PC-9 (cell line): ENCODE measurements at regions not wholly inside any gene's neighbourhood (a gene's known extent, or its start where the extent isn't known, plus 50 kb on each side); places are given as distances from the start of the nearest gene placed in this dataset.

ENCODE experiments used
- BruUV-seq: library from RNA; stranded (reverse); fragments of 400-500 nt; replicated peaks from 2 replicates; lab custom pipeline; 2021; lab: Mats Ljungman, UMichigan
- CTCF ChIA-PET: fragments of 300-600 bp; sonication (Branson Sonifier 250); formaldehyde crosslinking; loops from one replicate; lab custom pipeline; 2022; ENCODE audit warnings: antibody characterized with exemption; lab: Charles Lee
- POLR2A ChIA-PET: fragments of 300-600 bp; sonication (Branson Sonifier 250); formaldehyde crosslinking; loops from one replicate; lab custom pipeline; 2022; ENCODE audit warnings: antibody characterized with exemption; ENCODE audit not compliant: unreplicated experiment; lab: Charles Lee
- DNase-seq, 2 experiments: peaks; one replicate each; pipeline versions ENCODE4 v3.0.0 to v3.0.0-alpha.2; 2015 to 2022; ENCODE audit warnings: mixed read lengths in 1 of 2
- H2AFZ ChIP-seq: fragments of 200-600 bp; sonication (generic); 2 replicates; pipeline ENCODE4 v1.8.1; 2017; ENCODE audit warnings: antibody characterized with exemption
- H3F3A ChIP-seq: fragments of 200-600 bp; sonication (generic); 2 replicates; pipeline ENCODE4 v1.8.1; 2017; ENCODE audit warnings: antibody characterized with exemption, mild to moderate bottlenecking, low read depth; ENCODE audit not compliant: insufficient read depth
- H3K27ac ChIP-seq: fragments of 200-600 bp; sonication (generic); 2 replicates; pipeline ENCODE4 v1.6.1; 2016; ENCODE audit warnings: mixed run types
- H3K27me3 ChIP-seq: fragments of 200-600 bp; sonication (generic); 2 replicates; pipeline ENCODE4 v1.6.1; 2016; ENCODE audit warnings: low read depth, mixed run types; ENCODE audit not compliant: insufficient read depth
- H3K36me3 ChIP-seq: fragments of 200-600 bp; sonication (generic); 2 replicates; pipeline ENCODE4 v1.6.1; 2016; ENCODE audit warnings: low read depth, mixed run types
- H3K4me1 ChIP-seq: fragments of 200-600 bp; sonication (generic); replicated peaks from 2 replicates; pipeline ENCODE4 v1.6.1; 2016; ENCODE audit warnings: mixed run types; ENCODE audit not compliant: insufficient read depth
- H3K4me2 ChIP-seq: fragments of 200-600 bp; sonication (generic); 2 replicates; pipeline ENCODE4 v1.6.1; 2017; ENCODE audit warnings: mixed run types
- H3K4me3 ChIP-seq: fragments of 200-600 bp; sonication (generic); 2 replicates; pipeline ENCODE4 v1.6.1; 2016; ENCODE audit warnings: mixed run types
- H3K79me2 ChIP-seq: fragments of 200-600 bp; sonication (generic); 2 replicates; pipeline ENCODE4 v1.6.1; 2017; ENCODE audit warnings: low read depth, mixed run types
- H3K9me2 ChIP-seq: fragments of 200-600 bp; sonication (generic); 2 replicates; pipeline ENCODE4 v1.8.1; 2017; ENCODE audit warnings: mild to moderate bottlenecking; ENCODE audit not compliant: insufficient read depth
- H3K9me3 ChIP-seq: fragments of 200-600 bp; sonication (generic); 2 replicates; pipeline ENCODE4 v1.8.1; 2016; ENCODE audit warnings: low read depth; ENCODE audit not compliant: insufficient read depth
- H4K20me1 ChIP-seq: fragments of 200-600 bp; sonication (generic); 2 replicates; pipeline ENCODE4 v1.8.1; 2017; ENCODE audit not compliant: insufficient read depth
- EZH2 ChIP-seq: fragments of 200-600 bp; sonication (generic); IDR thresholded peaks from 2 replicates; pipeline ENCODE4 v1.8.0; 2017; ENCODE audit warnings: antibody characterized with exemption, low read depth
- intact Hi-C: fragments of 100-400 bp; cut with micrococcal nuclease; formaldehyde crosslinking; loops from one replicate; pipeline ENCODE4 v1.10.0; 2022; ENCODE audit not compliant: unreplicated experiment
- TF ChIP-seq, protein P1 (sequence below): fragments of 200-600 bp; sonication (generic); conservative IDR thresholded peaks from 2 replicates; pipeline ENCODE4 v1.6.1; 2017; ENCODE audit warnings: mixed run types, antibody characterized with exemption, mild to moderate bottlenecking, moderate library complexity

DNA sequence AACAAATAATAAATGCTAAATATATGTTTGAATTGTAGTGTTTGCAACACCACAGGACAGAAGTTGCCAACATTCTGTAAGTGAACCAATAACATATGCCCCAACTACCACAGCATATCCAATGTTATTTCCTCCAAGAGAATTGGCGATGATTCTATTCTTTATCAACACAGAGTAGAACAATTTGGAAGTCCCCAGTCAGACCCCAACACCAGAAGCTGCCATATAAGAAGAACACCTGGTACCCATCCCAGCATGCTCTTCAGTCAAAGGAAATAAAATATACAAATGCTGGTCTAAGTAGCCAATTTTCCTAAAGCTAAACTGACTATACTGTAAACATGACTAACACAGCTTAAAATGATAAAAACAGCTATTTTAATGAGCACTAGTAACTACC, 145.7 kb downstream of the KLF12 start:
- H3K27ac ChIP-seq, result no peak overlapping the region
- H4K20me1 ChIP-seq, result no peaks in the 10 kb centered on the region
- intact Hi-C loops, result no loop called here
- TF ChIP-seq EZH2, result no peak
- TF ChIP-seq, protein P1, sequence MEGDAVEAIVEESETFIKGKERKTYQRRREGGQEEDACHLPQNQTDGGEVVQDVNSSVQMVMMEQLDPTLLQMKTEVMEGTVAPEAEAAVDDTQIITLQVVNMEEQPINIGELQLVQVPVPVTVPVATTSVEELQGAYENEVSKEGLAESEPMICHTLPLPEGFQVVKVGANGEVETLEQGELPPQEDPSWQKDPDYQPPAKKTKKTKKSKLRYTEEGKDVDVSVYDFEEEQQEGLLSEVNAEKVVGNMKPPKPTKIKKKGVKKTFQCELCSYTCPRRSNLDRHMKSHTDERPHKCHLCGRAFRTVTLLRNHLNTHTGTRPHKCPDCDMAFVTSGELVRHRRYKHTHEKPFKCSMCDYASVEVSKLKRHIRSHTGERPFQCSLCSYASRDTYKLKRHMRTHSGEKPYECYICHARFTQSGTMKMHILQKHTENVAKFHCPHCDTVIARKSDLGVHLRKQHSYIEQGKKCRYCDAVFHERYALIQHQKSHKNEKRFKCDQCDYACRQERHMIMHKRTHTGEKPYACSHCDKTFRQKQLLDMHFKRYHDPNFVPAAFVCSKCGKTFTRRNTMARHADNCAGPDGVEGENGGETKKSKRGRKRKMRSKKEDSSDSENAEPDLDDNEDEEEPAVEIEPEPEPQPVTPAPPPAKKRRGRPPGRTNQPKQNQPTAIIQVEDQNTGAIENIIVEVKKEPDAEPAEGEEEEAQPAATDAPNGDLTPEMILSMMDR, result no peak
- H3K4me1 ChIP-seq, result no peaks in the 10 kb centered on the region
- no peaks in the 10 kb centered on the region for H3K9me3 ChIP-seq
- no peak overlapping the region for H3K4me2 ChIP-seq
- BruUV-seq, result no TSS peak
- POLR2A ChIA-PET, result no interaction called here
- H3K79me2 ChIP-seq, result no peaks in the 10 kb centered on the region
- no peaks in the 10 kb centered on the region for H3K9me2 ChIP-seq
- CTCF ChIA-PET, result no interaction called here
- H3K36me3 ChIP-seq, result no peaks in the 10 kb centered on the region
- no peak for DNase-seq
- 0 out of 2 replicates have a peak, but pooled peaks cover 4% of the 10 kb centered on the region for H3K27me3 ChIP-seq
- H3K4me3 ChIP-seq, result no peak overlapping the region
- H2AFZ ChIP-seq, result no peak overlapping the region
- H3F3A ChIP-seq, result no peaks in the 10 kb centered on the region

- Histone ChIP-seq H3K4me1 (no peaks in the 10 kb centered on the region), H3K79me2 (no peaks in the 10 kb centered on the region), H3K27ac (no peak overlapping the region), H2AFZ (no peak overlapping the region), H3K9me2 (no peaks in the 10 kb centered on the region), H3K36me3 (no peaks in the 10 kb centered on the region), H4K20me1 (no peaks in the 10 kb centered on the region), H3K4me3 (no peak overlapping the region), H3K4me2 (no peak overlapping the region), H3F3A (no peaks in the 10 kb centered on the region), H3K27me3 (0 out of 2 replicates have a peak, but pooled peaks cover 4% of the 10 kb centered on the region), H3K9me3 (no peaks in the 10 kb centered on the region)
- no TSS peak for BruUV-seq
- DNase-seq, result no peak
- ChIA-PET POLR2A (no interaction called here), CTCF (no interaction called here)
- TF ChIP-seq EZH2, result no peak
- TF ChIP-seq, protein P1, result no peak
- intact Hi-C loops, result no loop called here
Measured at GRCh38 chr13:73987618-73988017, 146.6 kb downstream of the KLF12 start.

DNA sequence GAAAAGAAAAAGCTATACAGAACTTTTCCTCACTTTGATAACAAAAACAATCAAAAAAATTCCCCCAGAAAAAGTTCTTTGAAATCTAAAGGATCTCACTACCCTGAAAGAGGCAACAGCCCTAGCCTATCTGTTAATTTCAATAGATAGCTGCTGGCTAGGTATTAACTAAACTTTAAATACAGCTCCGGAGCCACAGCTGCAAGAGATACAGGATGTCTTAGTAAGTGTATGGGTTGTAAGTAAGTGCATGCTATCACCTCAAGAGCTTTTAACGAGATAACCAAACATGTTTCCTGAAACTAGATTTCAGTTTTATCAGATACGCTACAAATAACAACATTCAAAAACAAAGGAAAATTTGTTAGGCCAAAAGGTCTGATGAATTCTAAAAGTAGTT, 148.4 kb downstream of the KLF12 start:
- Histone ChIP-seq H3K27me3 (0 out of 2 replicates have a peak, but pooled peaks cover 4% of the 10 kb centered on the region), H3K27ac (no peak overlapping the region), H3K4me3 (no peak overlapping the region), H4K20me1 (no peaks in the 10 kb centered on the region), H3K9me3 (no peaks in the 10 kb centered on the region), H3K4me1 (no peaks in the 10 kb centered on the region), H3K79me2 (no peaks in the 10 kb centered on the region), H2AFZ (no peak overlapping the region), H3K9me2 (no peaks in the 10 kb centered on the region), H3F3A (no peaks in the 10 kb centered on the region), H3K36me3 (no peaks in the 10 kb centered on the region), H3K4me2 (no peak overlapping the region)
- TF ChIP-seq EZH2, result no peak
- TF ChIP-seq, protein P1, result no peak
- ChIA-PET CTCF (no interaction called here), POLR2A (no interaction called here)
- DNase-seq, result no peak
- BruUV-seq, result no TSS peak
- intact Hi-C loops, result no loop called here
